Activated CD4-positive, alpha-beta T cell treated with anti-CD3 and anti-CD28 coated beads, Interleukin-2, amount 50 U/mL, for 4 hours (primary cell): ENCODE measurements at regions not wholly inside any gene's neighbourhood (a gene's known extent, or its start where the extent isn't known, plus 50 kb on each side); places are given as distances from the start of the nearest gene placed in this dataset.
"Not testable (repeated sequence)": the region's sequence is repeated elsewhere in the genome, so short reads cannot be mapped to it uniquely, and the experiment has no call there.

Experiments used
- DNase-seq, 2 experiments: peaks; one replicate each; pipeline ENCODE4 v3.0.0-alpha.2; 2020

DNA sequence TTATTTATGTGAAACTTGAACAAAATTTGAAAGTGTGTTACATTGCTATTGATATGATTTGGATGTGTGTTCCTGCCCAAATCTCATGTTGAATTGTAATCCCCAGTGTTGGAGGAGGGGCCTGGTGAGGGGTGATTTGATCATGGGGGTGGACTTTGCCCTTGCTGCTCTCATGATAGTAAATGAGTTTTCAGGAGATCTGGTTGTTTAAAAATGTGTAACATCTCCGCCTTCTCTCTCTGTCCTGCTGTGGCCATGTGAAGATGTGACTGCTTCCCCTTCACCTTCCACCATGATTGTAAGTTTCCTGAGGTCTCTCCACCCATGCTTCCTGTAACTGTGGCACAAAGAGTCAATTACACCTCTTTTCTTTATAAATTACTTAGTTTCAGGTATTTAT lies 1731.0 kb downstream of the SLITRK5 start:
- DNase-seq: no peak

DNA sequence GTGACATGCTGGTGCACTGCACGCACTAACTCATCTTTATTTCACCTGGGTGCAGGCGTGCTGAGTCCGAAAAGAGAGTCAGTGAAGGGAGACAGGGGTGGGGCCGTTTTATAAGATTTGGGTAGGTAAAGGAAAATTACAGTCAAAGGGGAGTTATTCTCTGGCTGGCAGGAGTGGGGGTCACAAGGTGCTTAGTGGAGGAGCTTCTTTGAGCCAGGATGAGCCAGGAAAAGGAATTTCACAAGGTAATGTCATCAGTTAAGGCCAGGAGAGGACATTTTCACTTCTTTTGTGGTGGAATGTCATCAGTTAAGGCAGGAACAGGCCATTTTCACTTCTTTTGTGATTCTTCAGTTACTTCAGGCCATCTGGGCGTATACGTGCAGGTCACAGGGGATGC lies 1734.9 kb downstream of the SLITRK5 start:
- DNase-seq: not testable (repeated sequence)

- no peak for DNase-seq
Measured at GRCh38 chr13:89407357-89407756, 1736.2 kb downstream of the SLITRK5 start.

DNA sequence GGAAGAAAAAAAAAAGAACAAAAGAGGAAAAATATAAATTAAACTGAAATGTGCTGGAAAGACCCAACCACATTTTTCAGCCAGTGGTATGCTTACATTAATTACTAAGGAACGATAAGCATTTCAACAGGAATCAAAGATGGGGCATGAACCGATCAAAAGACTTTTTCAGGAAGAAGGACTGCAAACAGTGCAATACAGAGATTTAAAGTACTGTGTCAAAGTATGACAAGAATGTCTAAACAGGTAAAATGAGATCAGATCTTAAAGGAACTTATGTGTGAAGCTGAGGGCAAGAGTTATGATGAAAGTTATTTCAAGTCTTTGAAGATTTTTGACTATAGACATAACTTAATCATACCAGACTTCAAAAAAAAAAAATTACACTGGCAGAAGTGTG lies 1761.8 kb downstream of the SLITRK5 start:
- no peak for DNase-seq

DNA sequence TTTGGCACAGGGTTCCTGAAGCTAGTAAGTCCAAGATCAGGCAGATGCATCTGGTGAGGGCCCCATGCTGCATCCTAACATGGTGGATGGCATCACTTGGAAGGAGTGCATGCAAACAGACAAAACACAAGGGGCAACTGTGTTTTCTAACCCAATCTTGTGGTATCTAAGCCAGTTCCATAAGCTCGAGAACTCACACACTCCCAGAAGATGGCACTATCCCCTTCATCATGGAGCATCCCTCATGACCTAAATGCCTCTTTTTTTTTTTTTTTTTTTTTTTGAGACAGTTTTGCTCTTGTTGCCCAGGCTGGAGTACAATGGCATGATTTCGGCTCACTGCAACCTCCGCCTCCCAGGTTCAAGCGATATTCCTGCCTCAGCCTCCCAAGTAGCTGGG lies 1763.5 kb downstream of the SLITRK5 start:
- not testable (repeated sequence) for DNase-seq

- no peak for DNase-seq
Measured at GRCh38 chr13:89454681-89455080, 1783.5 kb downstream of the SLITRK5 start.

DNA sequence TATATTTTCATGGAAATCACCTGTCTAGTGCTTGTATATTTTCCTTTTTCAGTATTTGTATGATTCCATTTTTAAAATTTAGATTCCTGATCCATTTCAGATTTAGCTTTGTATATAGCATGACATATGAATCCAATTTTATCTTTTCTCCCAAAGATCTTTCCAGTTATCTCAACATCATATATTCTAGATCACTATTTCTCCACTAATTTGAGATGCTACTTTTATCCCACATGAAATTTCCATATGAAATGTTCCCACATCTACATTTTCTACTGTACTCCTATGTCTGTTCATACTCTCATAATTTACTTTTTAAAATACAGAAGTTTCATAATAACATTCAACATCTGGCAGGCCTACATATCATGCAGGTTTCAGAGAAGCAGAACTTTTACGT lies 1784.1 kb downstream of the SLITRK5 start:
- no peak for DNase-seq

- no peak for DNase-seq
Measured at GRCh38 chr13:89455741-89456140, 1784.6 kb downstream of the SLITRK5 start.

DNA sequence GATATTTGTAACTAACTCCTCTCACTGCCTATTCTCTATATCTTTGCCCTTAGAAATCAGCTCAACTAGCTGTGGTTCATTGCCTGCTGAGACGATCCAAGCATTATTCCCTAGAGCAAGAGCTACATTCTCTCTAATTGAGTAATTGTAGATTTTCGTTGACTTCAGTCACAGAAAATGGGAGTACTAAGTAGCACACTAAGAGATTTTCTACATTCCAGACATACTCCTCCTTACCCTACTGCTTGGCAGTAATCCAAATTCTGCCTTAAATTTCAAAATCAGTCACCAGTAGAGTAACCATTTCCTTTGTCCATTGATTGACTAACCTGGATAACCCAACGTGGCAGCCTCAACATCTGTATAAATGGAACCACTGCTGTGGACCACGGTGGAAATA lies 1786.8 kb downstream of the SLITRK5 start:
- DNase-seq: no peak

DNA sequence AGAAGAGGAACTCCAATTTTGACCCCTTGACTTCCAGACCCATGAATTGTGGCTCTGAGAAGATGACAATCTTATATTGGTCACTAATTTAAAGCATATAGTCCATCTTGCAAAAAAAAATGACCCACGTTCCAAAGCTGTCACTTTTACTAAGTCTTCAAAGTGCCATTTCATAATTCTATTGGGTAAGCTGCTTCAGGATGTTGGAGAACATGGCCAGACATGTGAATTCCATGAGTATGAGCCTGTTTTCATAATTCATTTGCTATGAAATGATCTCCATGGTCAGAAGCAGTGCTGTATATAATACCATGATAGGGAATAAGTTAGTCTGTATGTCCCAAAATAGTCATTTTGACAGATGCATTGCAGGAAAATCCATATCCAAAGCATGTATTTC lies 1787.3 kb downstream of the SLITRK5 start:
- no peak for DNase-seq

- DNase-seq: not testable (repeated sequence)
Measured at GRCh38 chr13:89460895-89461294, 1789.7 kb downstream of the SLITRK5 start.

DNA sequence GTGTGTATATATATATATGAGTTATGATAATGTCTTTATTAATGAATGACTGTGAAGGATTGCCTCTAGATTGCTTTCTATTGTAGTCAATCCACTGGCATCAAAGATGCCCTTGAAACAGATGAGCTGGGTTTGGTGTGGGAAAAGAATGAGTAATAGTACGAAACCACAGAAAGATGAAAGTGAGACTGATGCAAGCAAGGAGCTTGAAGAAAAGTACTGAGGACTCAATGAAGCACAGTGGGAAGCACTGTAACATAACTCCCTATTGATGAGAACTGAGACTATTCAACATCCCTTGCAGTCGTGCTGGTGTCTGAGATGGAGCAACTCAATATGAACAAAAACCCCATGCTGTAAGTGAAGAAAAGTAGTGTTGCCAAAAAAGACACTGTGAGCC lies 1794.2 kb downstream of the SLITRK5 start:
- DNase-seq: no peak

- DNase-seq: no peak
Measured at GRCh38 chr13:89468081-89468480, 1796.9 kb downstream of the SLITRK5 start.

DNA sequence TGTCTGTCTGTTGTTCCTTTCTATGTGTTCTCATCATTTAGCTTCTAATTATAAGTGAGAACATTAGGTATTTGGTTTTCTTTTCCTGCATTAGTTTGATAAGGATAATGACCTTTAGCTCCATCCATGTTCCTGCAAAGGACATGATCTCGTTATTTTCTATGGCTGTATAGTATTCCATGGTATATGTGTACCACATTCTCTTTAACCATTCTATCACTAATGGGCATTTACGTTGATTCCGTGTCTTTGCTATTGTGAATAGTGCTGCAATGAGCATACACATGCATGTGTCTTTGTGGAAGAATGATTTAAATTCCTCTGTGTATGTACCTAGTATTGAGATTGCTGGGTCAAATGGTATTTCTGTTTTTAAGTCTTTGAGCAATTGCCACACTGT lies 1799.7 kb downstream of the SLITRK5 start:
- no peak for DNase-seq

GRCh38 chr13:89474432-89474831 lies 1803.3 kb downstream of the SLITRK5 start:
- no peak for DNase-seq

DNA sequence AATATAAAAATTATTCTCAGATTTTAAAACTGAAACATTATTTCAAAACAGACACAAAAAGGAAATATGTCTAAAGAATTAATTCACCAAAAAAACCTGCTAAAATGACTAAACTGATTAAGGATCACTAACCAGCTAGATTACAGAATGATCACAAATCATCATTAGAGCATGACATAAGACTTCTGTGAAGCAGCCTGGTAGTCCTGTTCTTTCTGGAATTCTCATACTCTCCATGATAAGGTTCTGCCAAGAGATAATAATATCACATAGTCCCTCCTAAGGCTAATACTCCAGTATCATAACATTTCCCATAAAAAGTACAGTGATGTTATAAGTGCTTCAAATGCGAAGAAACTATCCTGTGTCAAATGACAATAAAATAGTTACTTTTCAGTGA lies 1814.9 kb downstream of the SLITRK5 start:
- DNase-seq: no peak

- DNase-seq: no peak
Measured at GRCh38 chr13:89486709-89487108, 1815.5 kb downstream of the SLITRK5 start.

DNA sequence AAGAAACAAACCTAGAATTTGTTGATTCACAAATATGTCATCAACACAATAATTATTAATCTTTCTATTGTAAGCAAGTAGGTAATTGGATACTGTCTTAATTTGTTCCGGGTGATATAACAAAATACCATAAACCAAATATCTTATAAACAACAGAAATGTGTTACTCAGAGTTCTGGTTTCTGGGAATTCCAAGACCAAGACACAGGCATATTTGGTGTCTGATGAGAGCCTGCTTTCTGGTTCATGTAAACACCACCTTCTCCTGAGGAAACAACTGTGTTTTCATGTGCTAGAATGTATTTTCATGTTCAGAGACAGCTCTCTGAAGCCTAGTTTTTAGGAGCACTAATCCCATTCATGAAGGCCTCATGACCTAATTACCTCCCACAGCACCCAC lies 1819.5 kb downstream of the SLITRK5 start:
- DNase-seq: no peak

DNA sequence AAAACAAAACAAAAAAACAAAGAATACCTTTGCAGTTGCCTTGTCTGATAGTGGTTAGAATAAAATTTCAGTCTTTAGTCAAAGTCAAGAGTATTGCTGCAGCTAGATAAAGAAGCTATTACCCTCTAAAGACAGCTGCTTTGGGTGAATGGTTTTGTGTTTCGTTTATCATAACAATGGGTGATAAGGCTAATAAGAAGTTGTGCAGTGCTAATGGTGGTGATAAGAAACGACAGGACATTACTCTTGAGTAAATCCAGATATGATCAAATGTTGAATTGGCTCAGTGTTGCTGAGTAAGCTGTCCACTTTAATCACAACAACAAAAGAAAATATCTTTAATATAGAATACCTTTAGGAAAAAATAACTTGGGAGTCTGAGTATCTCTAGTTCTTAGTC lies 1825.3 kb downstream of the SLITRK5 start:
- DNase-seq: no peak

GRCh38 chr13:89497658-89498057 lies 1826.5 kb downstream of the SLITRK5 start:
- no peak for DNase-seq

- DNase-seq: no peak
Measured at GRCh38 chr13:89502286-89502685, 1831.1 kb downstream of the SLITRK5 start.

GRCh38 chr13:89514534-89515312 lies 1832.8 kb upstream of the MIR17HG start:
- no peak for DNase-seq

DNA sequence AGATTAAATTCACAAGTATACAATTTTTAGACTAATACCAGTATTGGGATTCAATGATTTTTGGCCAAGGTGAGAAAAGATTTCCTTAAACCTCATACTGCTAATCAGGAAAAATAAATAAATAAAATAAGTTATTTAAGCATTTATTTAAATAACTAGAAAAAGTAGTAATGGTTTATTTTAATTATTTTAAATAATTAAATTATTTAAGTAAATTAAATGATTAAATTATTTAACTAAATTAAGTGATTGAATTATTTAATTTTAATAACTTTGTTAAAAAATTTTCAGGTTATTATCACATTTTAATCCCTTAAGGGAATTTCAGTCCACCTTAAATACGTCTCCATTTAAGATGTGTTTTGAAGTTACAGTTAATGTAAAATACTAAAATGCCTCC lies 1831.5 kb upstream of the MIR17HG start:
- DNase-seq: no peak

GRCh38 chr13:89518289-89519077 lies 1829.0 kb upstream of the MIR17HG start:
- no peak for DNase-seq
